Epithelial cell of esophagus (primary cell): ENCODE measurements at regions not wholly inside any gene's neighbourhood (a gene's known extent, or its start where the extent isn't known, plus 50 kb on each side); places are given as distances from the start of the nearest gene placed in this dataset.
A peak's percentile ranks its signal among the peaks of the same experiment; 100 is the strongest.

Experiments
- DNase-seq: peaks from one replicate; pipeline ENCODE4 v3.0.0; 2010; ENCODE audit warnings: low read depth
- H3K4me3 ChIP-seq: 2 replicates; pipeline ENCODE4 v1.5.1; 2011; ENCODE audit warnings: mild to moderate bottlenecking, low read length, control low read depth
- CTCF ChIP-seq: IDR thresholded peaks from 2 replicates; pipeline ENCODE4 v1.5.1; 2011; ENCODE audit warnings: low read depth, mild to moderate bottlenecking, low read length, control low read depth, inconsistent platforms; ENCODE audit not compliant: insufficient read depth; ENCODE audit errors: missing control alignments

GRCh38 chr4:38572793-38573192, 91.2 kb upstream of the KLF3 start:
- H3K4me3 ChIP-seq, result no peak overlapping the region
- peak; percentile 30 for DNase-seq
- TF ChIP-seq CTCF, result no peak

GRCh38 chr4:38574559-38575333, 89.3 kb upstream of the KLF3 start:
- no peak for TF ChIP-seq CTCF
- no peak overlapping the region for H3K4me3 ChIP-seq
- no peak for DNase-seq

- no peak for DNase-seq
- no peak overlapping the region for H3K4me3 ChIP-seq
- TF ChIP-seq CTCF, result no peak
Measured at GRCh38 chr4:38576767-38577166, 87.2 kb upstream of the KLF3 start.

GRCh38 chr4:38577462-38577861, 86.5 kb upstream of the KLF3 start:
- DNase-seq, result no peak
- H3K4me3 ChIP-seq, result no peak overlapping the region
- TF ChIP-seq CTCF, result no peak

GRCh38 chr4:38581426-38582106, 82.4 kb upstream of the KLF3 start:
- TF ChIP-seq CTCF, result no peak
- no peak for DNase-seq
- H3K4me3 ChIP-seq, result no peak overlapping the region

GRCh38 chr4:38582445-38582844, 81.6 kb upstream of the KLF3 start:
- no peak for TF ChIP-seq CTCF
- no peak for DNase-seq
- no peak overlapping the region for H3K4me3 ChIP-seq
